Spleen (tissue), 7 donors: ENCODE measurements at regions not wholly inside any gene's neighbourhood (a gene's known extent, or its start where the extent isn't known, plus 50 kb on each side); places are given as distances from the start of the nearest gene placed in this dataset.

Experiments
- CTCF ChIP-seq, 11 experiments: fragments of 200-600 bp in 7 of 11; fragments of 450-650 bp in 4 of 11; sonication (generic) in 4 of 11; IDR thresholded peaks in 8 of 11; conservative IDR thresholded peaks in 3 of 11; 1 replicate in 7 of 11; 2 replicates in 4 of 11; pipeline versions ENCODE4 v1.4.0 to v1.8.0; 2016 to 2021; ENCODE audit warnings: antibody characterized with exemption in 11 of 11, inconsistent platforms in 4 of 11, mild to moderate bottlenecking in 1 of 11
- POLR2A ChIP-seq, 3 donors: fragments of 450-650 bp; IDR thresholded peaks; one replicate each; pipeline ENCODE4 v1.5.1; 2017; ENCODE audit warnings: antibody characterized with exemption in 3 of 3, mild to moderate bottlenecking in 1 of 3
- donor health status: DM: no; HTN: no; CAD: no; lungs with moderate emphysema.
- donor health status: DM: no; HTN: no; CAD: no.
- donor health status: DM: no; HTN: no; CAD: no.

- TF ChIP-seq CTCF (IDR thresholded peaks at IDR 0.05 in 8 of 11, conservative IDR thresholded peaks at IDR 0.05 in 3 of 11) (no peak), POLR2A (IDR thresholded peaks at IDR 0.05) (no peak)
Observed at GRCh38 chr12:76135456-76135855, 51.0 kb upstream of the NAP1L1 start.
